IPS-20b (cell line): ENCODE measurements at regions not wholly inside any gene's neighbourhood (a gene's known extent, or its start where the extent isn't known, plus 50 kb on each side); places are given as distances from the start of the nearest gene placed in this dataset.

ENCODE experiments used
- H3K27ac ChIP-seq: one replicate; pipeline ENCODE4 v1.5.1; 2013; ENCODE audit warnings: low read length
- H3K27me3 ChIP-seq: 2 replicates; pipeline ENCODE4 v1.6.1; 2013; ENCODE audit warnings: mild to moderate bottlenecking, low read length, inconsistent platforms; ENCODE audit not compliant: insufficient read depth
- H3K36me3 ChIP-seq: 2 replicates; pipeline ENCODE4 v1.6.1; 2013; ENCODE audit warnings: low read depth, mild to moderate bottlenecking, inconsistent platforms, low read length, moderate library complexity; ENCODE audit not compliant: insufficient read depth
- H3K4me1 ChIP-seq: 2 replicates; pipeline ENCODE4 v1.6.1; 2013; ENCODE audit warnings: mild to moderate bottlenecking, control low read depth, inconsistent platforms, low read length, moderate library complexity; ENCODE audit not compliant: insufficient read depth
- H3K4me3 ChIP-seq: 2 replicates; pipeline ENCODE4 v1.5.1; 2013; ENCODE audit warnings: mild to moderate bottlenecking, low read length, inconsistent platforms
- H3K9ac ChIP-seq: 2 replicates; pipeline ENCODE4 v1.6.1; 2013; ENCODE audit warnings: low read depth, mild to moderate bottlenecking, inconsistent platforms, low read length, moderate library complexity
- H3K9me3 ChIP-seq: 2 replicates; pipeline ENCODE4 v1.6.1; 2013; ENCODE audit warnings: mild to moderate bottlenecking, low read depth, low read length, inconsistent platforms; ENCODE audit not compliant: insufficient read depth

- Histone ChIP-seq H3K4me1 (no peaks in the 10 kb centered on the region), H3K27me3 (no peaks in the 10 kb centered on the region), H3K4me3 (no peak overlapping the region), H3K9me3 (peaks cover 5% of the 10 kb centered on the region), H3K27ac (no peak overlapping the region), H3K9ac (no peak overlapping the region), H3K36me3 (no peaks in the 10 kb centered on the region)
Observed at GRCh38 chr11:28767574-28767973, 659.4 kb downstream of the METTL15 start.

GRCh38 chr11:28763876-28764275, 655.7 kb downstream of the METTL15 start:
- H3K27me3 ChIP-seq = no peaks in the 10 kb centered on the region
- H3K4me1 ChIP-seq = peaks cover 12% of the 10 kb centered on the region; the same call in 1 of the 2 replicates
- no peak overlapping the region for H3K9ac ChIP-seq
- no peak overlapping the region for H3K4me3 ChIP-seq
- no peaks in the 10 kb centered on the region for H3K36me3 ChIP-seq
- no peaks in the 10 kb centered on the region for H3K9me3 ChIP-seq
- no peak overlapping the region for H3K27ac ChIP-seq

- no peaks in the 10 kb centered on the region for H3K27me3 ChIP-seq
- no peaks in the 10 kb centered on the region for H3K36me3 ChIP-seq
- no peak overlapping the region for H3K9ac ChIP-seq
- H3K4me3 ChIP-seq = no peak overlapping the region
- H3K4me1 ChIP-seq = peaks cover 13% of the 10 kb centered on the region; the same call in 1 of the 2 replicates
- H3K27ac ChIP-seq = no peak overlapping the region
- no peaks in the 10 kb centered on the region for H3K9me3 ChIP-seq
Observed at GRCh38 chr11:28763151-28763550, 655.0 kb downstream of the METTL15 start.

GRCh38 chr11:28760676-28761390, 652.6 kb downstream of the METTL15 start:
- H3K27me3 ChIP-seq = no peaks in the 10 kb centered on the region
- no peaks in the 10 kb centered on the region for H3K9me3 ChIP-seq
- H3K4me1 ChIP-seq = peaks cover 13% of the 10 kb centered on the region; the same call in 1 of the 2 replicates
- H3K36me3 ChIP-seq = no peaks in the 10 kb centered on the region
- H3K9ac ChIP-seq = no peak overlapping the region
- H3K4me3 ChIP-seq = no peak overlapping the region
- no peak overlapping the region for H3K27ac ChIP-seq

GRCh38 chr11:28759311-28759710, 651.1 kb downstream of the METTL15 start:
- H3K4me3 ChIP-seq = no peak overlapping the region
- no peaks in the 10 kb centered on the region for H3K9me3 ChIP-seq
- H3K27me3 ChIP-seq = no peaks in the 10 kb centered on the region
- no peak overlapping the region for H3K27ac ChIP-seq
- no peak overlapping the region for H3K9ac ChIP-seq
- no peaks in the 10 kb centered on the region for H3K36me3 ChIP-seq
- H3K4me1 ChIP-seq = peaks cover 13% of the 10 kb centered on the region; the same call in 1 of the 2 replicates

- H3K9ac ChIP-seq = no peak overlapping the region
- peaks cover 13% of the 10 kb centered on the region; the same call in 1 of the 2 replicates for H3K4me1 ChIP-seq
- H3K36me3 ChIP-seq = no peaks in the 10 kb centered on the region
- no peak overlapping the region for H3K27ac ChIP-seq
- H3K4me3 ChIP-seq = no peak overlapping the region
- H3K9me3 ChIP-seq = no peaks in the 10 kb centered on the region
- no peaks in the 10 kb centered on the region for H3K27me3 ChIP-seq
Observed at GRCh38 chr11:28757725-28758515, 649.7 kb downstream of the METTL15 start.

- H3K9ac ChIP-seq = no peak overlapping the region
- no peaks in the 10 kb centered on the region for H3K36me3 ChIP-seq
- no peak overlapping the region for H3K4me3 ChIP-seq
- H3K4me1 ChIP-seq = peaks cover 13% of the 10 kb centered on the region; the same call in 1 of the 2 replicates
- H3K9me3 ChIP-seq = no peaks in the 10 kb centered on the region
- H3K27me3 ChIP-seq = no peaks in the 10 kb centered on the region
- no peak overlapping the region for H3K27ac ChIP-seq
Observed at GRCh38 chr11:28756977-28757376, 648.8 kb downstream of the METTL15 start.

- Histone ChIP-seq H3K27ac (no peak overlapping the region), H3K9ac (no peak overlapping the region), H3K4me1 (peaks cover 5% of the 10 kb centered on the region; the same call in 1 of the 2 replicates), H3K36me3 (no peaks in the 10 kb centered on the region), H3K4me3 (no peak overlapping the region), H3K9me3 (no peaks in the 10 kb centered on the region), H3K27me3 (no peaks in the 10 kb centered on the region)
Observed at GRCh38 chr11:28743061-28743550, 634.9 kb downstream of the METTL15 start.

GRCh38 chr11:28739489-28740280, 631.5 kb downstream of the METTL15 start:
- Histone ChIP-seq H3K4me1 (peaks cover 13% of the 10 kb centered on the region), H3K36me3 (no peaks in the 10 kb centered on the region), H3K4me3 (no peak overlapping the region), H3K9ac (no peak overlapping the region), H3K27ac (no peak overlapping the region), H3K27me3 (no peaks in the 10 kb centered on the region), H3K9me3 (no peaks in the 10 kb centered on the region)

- Histone ChIP-seq H3K36me3 (no peaks in the 10 kb centered on the region), H3K9ac (no peak overlapping the region), H3K9me3 (no peaks in the 10 kb centered on the region), H3K27ac (no peak overlapping the region), H3K4me1 (peaks cover 13% of the 10 kb centered on the region), H3K27me3 (no peaks in the 10 kb centered on the region), H3K4me3 (no peak overlapping the region)
Observed at GRCh38 chr11:28738549-28738948, 630.4 kb downstream of the METTL15 start.

GRCh38 chr11:28736256-28736655, 628.1 kb downstream of the METTL15 start:
- H3K27me3 ChIP-seq = no peaks in the 10 kb centered on the region
- H3K9me3 ChIP-seq = no peaks in the 10 kb centered on the region
- H3K27ac ChIP-seq = no peak overlapping the region
- H3K4me3 ChIP-seq = no peak overlapping the region
- H3K9ac ChIP-seq = no peak overlapping the region
- peaks cover 19% of the 10 kb centered on the region for H3K4me1 ChIP-seq
- H3K36me3 ChIP-seq = no peaks in the 10 kb centered on the region
